PFSK-1 (cell line): ENCODE measurements at regions not wholly inside any gene's neighbourhood (a gene's known extent, or its start where the extent isn't known, plus 50 kb on each side); places are given as distances from the start of the nearest gene placed in this dataset.

Experiments
- FOXP2 ChIP-seq: optimal IDR thresholded peaks from 2 replicates; pipeline ENCODE3; 2011; ENCODE audit warnings: borderline replicate concordance, control low read depth, inconsistent platforms; ENCODE audit not compliant: insufficient read depth; ENCODE audit errors: extremely low read length, extremely low read depth
- POLR2AphosphoS5 ChIP-seq: IDR thresholded peaks from 2 replicates; pipeline ENCODE4 v1.6.1; 2012; ENCODE audit warnings: low read depth, mild to moderate bottlenecking, control low read depth, low read length, moderate library complexity
- REST ChIP-seq, 2 experiments: IDR thresholded peaks; 2 replicates each; pipeline versions ENCODE4 v1.6.1 to v1.8.0; 2011 to 2012; ENCODE audit warnings: low read depth in 2 of 2, low read length in 2 of 2, control low read depth in 1 of 2, inconsistent platforms in 1 of 2, mild to moderate bottlenecking in 1 of 2, moderate library complexity in 1 of 2; ENCODE audit not compliant: insufficient read depth in 1 of 2
- SIN3A ChIP-seq: IDR thresholded peaks from 2 replicates; pipeline ENCODE4 v1.6.1; 2012; ENCODE audit warnings: mild to moderate bottlenecking, low read length, moderate library complexity, borderline replicate concordance; ENCODE audit not compliant: insufficient read depth
- TAF1 ChIP-seq: IDR thresholded peaks from 2 replicates; pipeline ENCODE4 v1.6.1; 2012; ENCODE audit warnings: low read length, control low read depth, borderline replicate concordance; ENCODE audit not compliant: insufficient read depth

- no peak for TF ChIP-seq FOXP2
- no peak for TF ChIP-seq SIN3A
These were observed 362.3 kb upstream of the KIRREL3 start for GRCh38 chr11:127362754-127363308.

GRCh38 chr11:127358160-127358559 is 357.6 kb upstream of the KIRREL3 start:
- TF ChIP-seq REST (IDR thresholded peaks at IDR 0.05; ENCODE audit: insufficient read depth in 1 of 2, low read depth in 2 of 2, low read length in 2 of 2) (no peak), POLR2AphosphoS5 (no peak), FOXP2 (no peak), TAF1 (no peak), SIN3A (no peak)

GRCh38 chr11:127350476-127350875 is 349.9 kb upstream of the KIRREL3 start:
- TF ChIP-seq POLR2AphosphoS5 = no peak
- no peak for TF ChIP-seq TAF1
- TF ChIP-seq REST (IDR thresholded peaks at IDR 0.05; ENCODE audit: insufficient read depth in 1 of 2, low read depth in 2 of 2, low read length in 2 of 2) = no peak
- TF ChIP-seq SIN3A = no peak
- TF ChIP-seq FOXP2 = no peak

GRCh38 chr11:127345819-127346459 is 345.4 kb upstream of the KIRREL3 start:
- TF ChIP-seq SIN3A (no peak), REST (IDR thresholded peaks at IDR 0.05; ENCODE audit: insufficient read depth in 1 of 2, low read depth in 2 of 2, low read length in 2 of 2) (no peak), TAF1 (no peak), FOXP2 (no peak), POLR2AphosphoS5 (no peak)

- TF ChIP-seq REST (IDR thresholded peaks at IDR 0.05; ENCODE audit: insufficient read depth in 1 of 2, low read depth in 2 of 2, low read length in 2 of 2) (no peak), TAF1 (no peak), FOXP2 (no peak), SIN3A (no peak), POLR2AphosphoS5 (no peak)
These were observed 339.9 kb upstream of the KIRREL3 start for GRCh38 chr11:127340438-127340837.
